Prostate gland (tissue), 2 donors: ENCODE measurements at regions not wholly inside any gene's neighbourhood (a gene's known extent, or its start where the extent isn't known, plus 50 kb on each side); places are given as distances from the start of the nearest gene placed in this dataset.

Source experiments
- DNase-seq: peaks from one replicate; pipeline ENCODE4 v3.0.0-alpha.2; 2019; ENCODE audit warnings: low spot score
- H3K27ac ChIP-seq, 2 donors: fragments of 200-600 bp; sonication (generic); 2 replicates each; pipeline ENCODE4 v1.5.1; 2017 to 2019
- H3K27me3 ChIP-seq: fragments of 200-600 bp; sonication (generic); replicated peaks from 2 replicates; pipeline ENCODE4 v1.5.1; 2019; ENCODE audit not compliant: insufficient read depth
- H3K36me3 ChIP-seq, 2 donors: fragments of 200-600 bp; sonication (generic); 1 replicate in 1 of 2; 2 replicates in 1 of 2; pipeline versions ENCODE4 v1.5.1 to v1.8.1; 2017 to 2019
- H3K4me1 ChIP-seq: fragments of 200-600 bp; sonication (generic); replicated peaks from 2 replicates; pipeline ENCODE4 v1.5.1; 2019
- H3K4me3 ChIP-seq, 2 donors: fragments of 200-600 bp; sonication (generic); 2 replicates each; pipeline ENCODE4 v1.5.1; 2017 to 2019
- H3K9me3 ChIP-seq: fragments of 200-600 bp; sonication (generic); 2 replicates; pipeline ENCODE4 v1.5.1; 2017
- POLR2A ChIP-seq: fragments of 450-650 bp; IDR thresholded peaks from one replicate; pipeline ENCODE4 v1.6.1; 2016; ENCODE audit warnings: antibody characterized with exemption, mild to moderate bottlenecking
- POLR2AphosphoS5 ChIP-seq: sonication (generic); formaldehyde crosslinking; IDR thresholded peaks from one replicate; pipeline ENCODE4 v1.6.1; 2017; ENCODE audit warnings: antibody characterized with exemption
- WGBS: methylation state at CpG from one replicate; pipeline ENCODE4 v1.1.5; 2018; 5-methylcytosine and 5-hydroxymethylcytosine counted together
- intact Hi-C: fragments of 100-400 bp; cut with DNase I; formaldehyde crosslinking; loops from one replicate; pipeline ENCODE4 v1.14.2; 2022
- TF ChIP-seq, protein P1 (sequence below), 4 experiments: fragments of 200-600 bp in 2 of 4; fragments of 450-650 bp in 2 of 4; sonication (generic) in 2 of 4; IDR thresholded peaks; 1 replicate in 3 of 4; 2 replicates in 1 of 4; pipeline ENCODE4 v1.5.1; 2016 to 2019; ENCODE audit warnings: antibody characterized with exemption in 4 of 4, mild to moderate bottlenecking in 2 of 4, moderate library complexity in 2 of 4

DNA sequence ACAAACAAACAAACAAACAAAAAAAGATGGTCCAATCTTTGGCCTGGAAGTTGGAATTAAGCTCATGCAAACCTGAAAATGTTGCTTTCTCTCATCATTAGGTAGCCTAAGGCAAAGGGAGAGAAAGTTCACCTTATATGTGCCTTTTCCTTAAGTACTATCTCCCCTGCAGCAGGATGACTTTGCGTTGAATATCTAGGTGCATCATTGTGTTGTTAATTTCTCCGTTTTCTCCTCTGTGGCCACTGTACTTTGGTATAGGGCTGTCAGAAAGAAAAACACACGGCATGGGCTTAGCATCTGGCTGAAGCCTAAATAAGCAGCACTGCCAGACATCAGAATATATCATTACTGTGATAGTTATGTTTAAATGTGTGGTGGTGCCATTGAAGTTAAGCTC is 345.5 kb downstream of the BCAT1 start:
- no peak for DNase-seq
- Histone ChIP-seq H3K4me3 (no peak overlapping the region), H3K27me3 (no peaks in the 10 kb centered on the region), H3K27ac (no peak overlapping the region), H3K4me1 (no peaks in the 10 kb centered on the region), H3K9me3 (no peaks in the 10 kb centered on the region), H3K36me3 (no peaks in the 10 kb centered on the region)
- WGBS, result 81% methylated on average over 3 of the region's 3 CpGs
- TF ChIP-seq, protein P1, sequence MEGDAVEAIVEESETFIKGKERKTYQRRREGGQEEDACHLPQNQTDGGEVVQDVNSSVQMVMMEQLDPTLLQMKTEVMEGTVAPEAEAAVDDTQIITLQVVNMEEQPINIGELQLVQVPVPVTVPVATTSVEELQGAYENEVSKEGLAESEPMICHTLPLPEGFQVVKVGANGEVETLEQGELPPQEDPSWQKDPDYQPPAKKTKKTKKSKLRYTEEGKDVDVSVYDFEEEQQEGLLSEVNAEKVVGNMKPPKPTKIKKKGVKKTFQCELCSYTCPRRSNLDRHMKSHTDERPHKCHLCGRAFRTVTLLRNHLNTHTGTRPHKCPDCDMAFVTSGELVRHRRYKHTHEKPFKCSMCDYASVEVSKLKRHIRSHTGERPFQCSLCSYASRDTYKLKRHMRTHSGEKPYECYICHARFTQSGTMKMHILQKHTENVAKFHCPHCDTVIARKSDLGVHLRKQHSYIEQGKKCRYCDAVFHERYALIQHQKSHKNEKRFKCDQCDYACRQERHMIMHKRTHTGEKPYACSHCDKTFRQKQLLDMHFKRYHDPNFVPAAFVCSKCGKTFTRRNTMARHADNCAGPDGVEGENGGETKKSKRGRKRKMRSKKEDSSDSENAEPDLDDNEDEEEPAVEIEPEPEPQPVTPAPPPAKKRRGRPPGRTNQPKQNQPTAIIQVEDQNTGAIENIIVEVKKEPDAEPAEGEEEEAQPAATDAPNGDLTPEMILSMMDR (IDR thresholded peaks at IDR 0.05), result no peak
- TF ChIP-seq POLR2A (no peak), POLR2AphosphoS5 (no peak)
- intact Hi-C loops, result no loop called here

DNA sequence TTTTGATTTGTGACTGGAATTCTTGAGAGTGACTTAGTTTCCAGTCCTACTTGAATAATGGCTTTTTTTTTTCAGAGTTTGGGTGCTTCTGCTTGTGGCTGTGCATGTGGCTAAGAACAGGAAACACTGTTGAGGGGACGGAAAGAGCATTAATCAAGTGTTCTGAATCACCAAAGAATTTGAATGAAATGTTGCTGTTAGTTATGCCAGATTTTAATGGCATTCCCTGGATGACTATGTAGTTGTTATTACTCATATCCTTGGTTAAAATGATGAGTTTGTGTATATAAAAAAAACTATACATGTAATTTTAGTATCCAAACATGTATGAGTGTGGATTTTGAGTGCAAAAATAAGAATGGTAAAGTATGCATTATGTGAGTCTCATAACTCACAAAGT is 347.9 kb downstream of the BCAT1 start:
- Histone ChIP-seq H3K27me3 (no peaks in the 10 kb centered on the region), H3K27ac (no peak overlapping the region), H3K36me3 (no peaks in the 10 kb centered on the region), H3K4me3 (no peak overlapping the region), H3K9me3 (no peaks in the 10 kb centered on the region), H3K4me1 (no peaks in the 10 kb centered on the region)
- WGBS, result 44% methylated on average over 1 of the region's 1 CpG
- intact Hi-C loops, result no loop called here
- TF ChIP-seq POLR2A (no peak), POLR2AphosphoS5 (no peak)
- TF ChIP-seq, protein P1 (IDR thresholded peaks at IDR 0.05), result no peak
- no peak for DNase-seq

DNA sequence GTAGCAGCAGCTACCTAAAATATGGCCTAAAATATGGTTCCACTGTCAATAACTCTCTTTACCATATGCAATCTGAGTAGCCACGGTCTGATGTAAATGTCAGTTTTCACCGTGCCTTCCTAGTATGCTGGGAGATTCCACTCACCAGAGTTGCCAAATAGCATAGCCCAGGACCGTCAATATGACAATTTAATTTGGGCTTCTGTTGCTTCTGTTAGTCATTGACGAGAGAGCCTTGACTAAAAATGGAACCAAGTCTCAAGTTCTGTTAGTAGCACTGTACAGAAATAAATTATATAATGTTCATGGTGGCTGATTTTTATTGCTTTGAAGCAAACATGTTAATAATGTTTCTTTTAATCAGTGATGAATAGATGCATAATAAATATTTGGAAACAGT is 348.4 kb downstream of the BCAT1 start:
- no peaks in the 10 kb centered on the region for H3K27me3 ChIP-seq
- intact Hi-C loops, result no loop called here
- no peak overlapping the region for H3K4me3 ChIP-seq
- no peak overlapping the region for H3K27ac ChIP-seq
- no peaks in the 10 kb centered on the region for H3K9me3 ChIP-seq
- no peak for DNase-seq
- WGBS, result 64% methylated on average over 4 of the region's 4 CpGs
- H3K36me3 ChIP-seq, result no peaks in the 10 kb centered on the region
- H3K4me1 ChIP-seq, result no peaks in the 10 kb centered on the region
- TF ChIP-seq, protein P1 (IDR thresholded peaks at IDR 0.05), result no peak
- no peak for TF ChIP-seq POLR2A
- no peak for TF ChIP-seq POLR2AphosphoS5

DNA sequence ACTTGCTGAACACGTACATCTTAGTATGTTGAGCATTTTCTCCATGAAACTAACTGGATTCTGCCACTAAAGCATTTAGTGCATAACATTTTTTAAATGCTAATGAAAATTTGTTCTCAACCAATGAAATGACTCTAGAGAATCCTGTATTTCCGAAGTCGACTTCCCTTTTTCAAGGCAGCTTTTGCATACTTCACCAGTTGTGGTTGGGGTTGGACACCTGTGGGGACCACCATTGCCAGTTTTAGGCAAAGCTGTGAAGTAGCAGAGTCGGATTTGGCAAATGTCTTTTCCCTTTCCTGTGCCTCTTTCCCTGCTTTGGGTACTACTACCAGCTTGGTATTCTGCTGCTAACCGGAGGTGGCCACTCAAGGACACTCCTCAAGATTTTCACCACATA is 349.2 kb downstream of the BCAT1 start:
- Histone ChIP-seq H3K4me1 (no peaks in the 10 kb centered on the region), H3K4me3 (no peak overlapping the region), H3K27me3 (no peaks in the 10 kb centered on the region), H3K27ac (no peak overlapping the region), H3K36me3 (no peaks in the 10 kb centered on the region), H3K9me3 (no peaks in the 10 kb centered on the region)
- WGBS, result 90% methylated on average over 5 of the region's 5 CpGs
- intact Hi-C loops, result loop anchor here (10.0 kb wide), 1 partner anchor 1395 kb away; no protein-coding TSS in a partner anchor
- no peak for DNase-seq
- TF ChIP-seq POLR2A, result no peak
- TF ChIP-seq POLR2AphosphoS5, result no peak
- TF ChIP-seq, protein P1 (IDR thresholded peaks at IDR 0.05), result no peak

DNA sequence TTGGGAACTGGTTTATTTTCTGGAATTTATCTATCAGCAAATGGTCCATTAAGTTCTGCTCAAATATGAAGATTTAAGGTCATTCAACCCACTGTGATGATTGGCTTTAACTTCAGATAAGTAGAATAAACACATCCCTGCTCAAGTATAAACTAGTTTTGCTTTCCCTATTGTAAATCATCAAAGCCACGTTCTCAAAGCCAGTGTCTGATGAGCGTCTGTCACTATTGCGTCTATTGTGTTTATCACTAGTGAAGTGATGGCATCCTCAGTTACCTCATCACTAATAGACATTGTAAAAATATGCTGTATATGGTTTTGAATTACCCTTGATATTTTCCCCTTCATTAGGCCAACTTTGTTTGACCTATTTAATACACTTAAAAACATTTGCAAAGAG is 351.3 kb downstream of the BCAT1 start:
- intact Hi-C loops, result loop anchor here (10.0 kb wide), 1 partner anchor 1393 kb away; no protein-coding TSS in a partner anchor
- no peaks in the 10 kb centered on the region for H3K4me1 ChIP-seq
- DNase-seq, result no peak
- WGBS, result 86% methylated on average over 3 of the region's 3 CpGs
- H3K4me3 ChIP-seq, result no peak overlapping the region
- no peaks in the 10 kb centered on the region for H3K36me3 ChIP-seq
- no peaks in the 10 kb centered on the region for H3K27me3 ChIP-seq
- no peaks in the 10 kb centered on the region for H3K9me3 ChIP-seq
- no peak overlapping the region for H3K27ac ChIP-seq
- no peak for TF ChIP-seq POLR2AphosphoS5
- TF ChIP-seq, protein P1 (IDR thresholded peaks at IDR 0.05), result no peak
- no peak for TF ChIP-seq POLR2A
